Astrocyte (in vitro differentiated cells and primary cell): ENCODE measurements at regions not wholly inside any gene's neighbourhood (a gene's known extent, or its start where the extent isn't known, plus 50 kb on each side); places are given as distances from the start of the nearest gene placed in this dataset.

Experiments used
- DNase-seq: peaks from one replicate; pipeline ENCODE4 v3.0.0-alpha.2; 2010; ENCODE audit warnings: low read depth
- FAIRE-seq: peaks from 2 replicates; lab custom pipeline; 2011; peaks lifted over from hg19 to GRCh38; lab: Jason Lieb, UNC
- H2AFZ ChIP-seq: 2 replicates; pipeline ENCODE4 v1.6.0; 2012; ENCODE audit warnings: low read depth, low read length, inconsistent platforms
- H3K27ac ChIP-seq: 2 replicates; pipeline ENCODE4 v1.5.1; 2011; ENCODE audit warnings: low read depth, low read length, inconsistent platforms
- H3K27me3 ChIP-seq: 2 replicates; pipeline ENCODE4 v1.6.0; 2011; ENCODE audit warnings: low read length, inconsistent platforms; ENCODE audit not compliant: insufficient read depth
- H3K36me3 ChIP-seq: 2 replicates; pipeline ENCODE4 v1.5.1; 2011; ENCODE audit warnings: low read length, inconsistent platforms; ENCODE audit not compliant: insufficient read depth
- H3K4me1 ChIP-seq: 2 replicates; pipeline ENCODE4 v1.5.1; 2011; ENCODE audit warnings: low read length, inconsistent platforms; ENCODE audit not compliant: insufficient read depth
- H3K4me2 ChIP-seq: 2 replicates; pipeline ENCODE4 v1.6.0; 2012; ENCODE audit warnings: low read length, inconsistent platforms
- H3K4me3 ChIP-seq: 2 replicates; pipeline ENCODE4 v1.5.1; 2011; ENCODE audit warnings: low read depth, mild to moderate bottlenecking, low read length, inconsistent platforms; ENCODE audit not compliant: insufficient read depth
- H3K79me2 ChIP-seq: 2 replicates; pipeline ENCODE4 v1.6.0; 2012; ENCODE audit warnings: mild to moderate bottlenecking, low read length, inconsistent platforms; ENCODE audit not compliant: insufficient read depth
- H3K9ac ChIP-seq: 2 replicates; pipeline ENCODE4 v1.6.0; 2012; ENCODE audit warnings: mild to moderate bottlenecking, low read length, inconsistent platforms
- H3K9me3 ChIP-seq: 2 replicates; pipeline ENCODE4 v1.5.1; 2012; ENCODE audit warnings: low read depth, mild to moderate bottlenecking, low read length, inconsistent platforms; ENCODE audit not compliant: insufficient read depth
- H4K20me1 ChIP-seq: 2 replicates; pipeline ENCODE4 v1.6.0; 2012; ENCODE audit warnings: low read length, inconsistent platforms; ENCODE audit not compliant: insufficient read depth
- H3K27ac Mint-ChIP-seq: one replicate; pipeline ENCODE4 v1.8.0; 2021; ENCODE audit warnings: mild to moderate bottlenecking, mixed read lengths; ENCODE audit not compliant: unreplicated experiment
- H3K27me3 Mint-ChIP-seq: one replicate; pipeline ENCODE4 v1.8.0; 2021; ENCODE audit warnings: low read depth, mixed read lengths; ENCODE audit not compliant: unreplicated experiment
- H3K36me3 Mint-ChIP-seq: one replicate; pipeline ENCODE4 v1.8.0; 2021; ENCODE audit warnings: low read depth, mixed read lengths; ENCODE audit not compliant: unreplicated experiment
- H3K4me1 Mint-ChIP-seq: one replicate; pipeline ENCODE4 v1.8.0; 2021; ENCODE audit warnings: low read depth, mixed read lengths; ENCODE audit not compliant: unreplicated experiment
- H3K4me3 Mint-ChIP-seq: one replicate; pipeline ENCODE4 v1.8.0; 2021; ENCODE audit warnings: mild to moderate bottlenecking, moderate library complexity, mixed read lengths; ENCODE audit not compliant: unreplicated experiment
- H3K9me3 Mint-ChIP-seq: one replicate; pipeline ENCODE4 v1.8.0; 2021; ENCODE audit warnings: mild to moderate bottlenecking, mixed read lengths; ENCODE audit not compliant: unreplicated experiment
- EZH2 ChIP-seq: IDR thresholded peaks from 2 replicates; pipeline ENCODE4 v1.6.1; 2012; ENCODE audit warnings: mild to moderate bottlenecking, low read length, inconsistent platforms; ENCODE audit not compliant: insufficient read depth
- TF ChIP-seq, protein P1 (sequence below): IDR thresholded peaks from 2 replicates; pipeline ENCODE4 v1.5.1; 2011; ENCODE audit warnings: low read depth, mild to moderate bottlenecking, inconsistent platforms, low read length, moderate library complexity; ENCODE audit not compliant: insufficient read depth

DNA sequence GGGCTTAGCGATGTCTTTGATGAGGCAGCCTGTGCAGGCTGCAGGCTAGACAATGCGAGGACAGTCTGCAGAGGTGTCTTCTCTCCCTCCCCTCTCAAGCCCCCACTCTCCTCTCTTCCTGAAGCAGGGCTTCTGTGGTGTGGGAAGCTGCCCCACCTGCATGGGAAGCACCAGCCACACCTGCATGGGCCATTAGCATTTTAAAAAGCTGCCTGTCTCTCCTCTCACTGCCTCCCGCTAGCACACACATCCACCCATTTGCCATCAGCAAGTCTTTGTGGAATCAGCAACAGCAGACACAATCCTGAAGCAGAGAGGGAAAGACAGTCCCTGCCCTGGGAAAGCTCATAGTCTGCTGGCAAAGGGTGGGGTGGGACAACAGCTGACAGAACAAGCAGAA lies 53.1 kb downstream of the NAV1 start:
- H3K27me3 Mint-ChIP-seq: peaks cover 3% of the 10 kb centered on the region
- Histone ChIP-seq H3K9me3 (no peaks in the 10 kb centered on the region), H2AFZ (no peak overlapping the region), H3K27me3 (no peaks in the 10 kb centered on the region), H3K27ac (no peak overlapping the region), H3K36me3 (peaks cover 16% of the 10 kb centered on the region), H4K20me1 (peaks cover 59% of the 10 kb centered on the region), H3K4me3 (no peak overlapping the region), H3K79me2 (peaks cover 65% of the 10 kb centered on the region), H3K4me1 (peaks cover 23% of the 10 kb centered on the region), H3K4me2 (no peak overlapping the region), H3K9ac (no peak overlapping the region)
- DNase-seq (no peak), FAIRE-seq (no peak)
- no peak for TF ChIP-seq EZH2
- TF ChIP-seq, protein P1, sequence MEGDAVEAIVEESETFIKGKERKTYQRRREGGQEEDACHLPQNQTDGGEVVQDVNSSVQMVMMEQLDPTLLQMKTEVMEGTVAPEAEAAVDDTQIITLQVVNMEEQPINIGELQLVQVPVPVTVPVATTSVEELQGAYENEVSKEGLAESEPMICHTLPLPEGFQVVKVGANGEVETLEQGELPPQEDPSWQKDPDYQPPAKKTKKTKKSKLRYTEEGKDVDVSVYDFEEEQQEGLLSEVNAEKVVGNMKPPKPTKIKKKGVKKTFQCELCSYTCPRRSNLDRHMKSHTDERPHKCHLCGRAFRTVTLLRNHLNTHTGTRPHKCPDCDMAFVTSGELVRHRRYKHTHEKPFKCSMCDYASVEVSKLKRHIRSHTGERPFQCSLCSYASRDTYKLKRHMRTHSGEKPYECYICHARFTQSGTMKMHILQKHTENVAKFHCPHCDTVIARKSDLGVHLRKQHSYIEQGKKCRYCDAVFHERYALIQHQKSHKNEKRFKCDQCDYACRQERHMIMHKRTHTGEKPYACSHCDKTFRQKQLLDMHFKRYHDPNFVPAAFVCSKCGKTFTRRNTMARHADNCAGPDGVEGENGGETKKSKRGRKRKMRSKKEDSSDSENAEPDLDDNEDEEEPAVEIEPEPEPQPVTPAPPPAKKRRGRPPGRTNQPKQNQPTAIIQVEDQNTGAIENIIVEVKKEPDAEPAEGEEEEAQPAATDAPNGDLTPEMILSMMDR: no peak
- no peak overlapping the region for H3K27ac Mint-ChIP-seq
- H3K36me3 Mint-ChIP-seq: peaks cover 20% of the 10 kb centered on the region
- no peak overlapping the region for H3K4me3 Mint-ChIP-seq
- H3K4me1 Mint-ChIP-seq: peaks cover 17% of the 10 kb centered on the region
- no peaks in the 10 kb centered on the region for H3K9me3 Mint-ChIP-seq

DNA sequence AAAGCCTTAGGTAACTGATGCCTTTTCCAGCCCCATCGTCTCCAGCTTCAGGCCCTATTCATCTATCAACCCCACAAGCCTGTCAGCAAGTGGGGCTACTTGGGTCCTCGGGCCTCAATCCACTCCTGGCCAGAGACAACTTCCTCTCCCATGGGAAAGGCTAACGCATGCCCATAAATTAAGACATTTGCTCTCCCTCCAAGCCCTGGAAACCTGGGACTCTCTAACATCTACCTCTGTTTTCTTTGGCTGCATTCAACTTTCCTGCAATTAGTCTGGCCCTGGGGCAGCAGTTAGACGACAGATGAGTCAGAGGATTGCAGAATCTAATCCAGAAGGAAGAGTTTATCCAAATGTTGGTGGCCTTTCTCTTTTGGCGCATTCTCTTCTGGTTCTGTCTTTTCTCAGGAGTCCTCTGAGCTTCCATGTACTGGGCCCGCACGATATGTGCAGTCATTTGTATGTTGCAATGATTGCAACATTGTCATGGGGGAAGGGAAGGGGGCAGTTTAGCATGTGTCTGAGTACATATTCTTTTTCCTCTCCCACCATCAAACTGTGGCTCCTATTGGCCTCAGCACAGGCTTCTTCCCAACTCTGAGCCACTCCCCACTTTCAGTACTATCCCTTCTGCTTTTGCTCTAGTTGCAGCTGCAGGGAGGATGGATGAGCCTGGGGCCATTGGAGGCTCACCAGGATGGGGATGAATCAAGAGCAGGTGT lies 54.4 kb downstream of the NAV1 start:
- Histone ChIP-seq H3K9me3 (no peaks in the 10 kb centered on the region), H3K79me2 (peaks cover 73% of the 10 kb centered on the region), H3K27me3 (no peaks in the 10 kb centered on the region), H3K36me3 (peaks cover 16% of the 10 kb centered on the region), H3K27ac (peak overlapping the region; percentile 73), H4K20me1 (peaks cover 59% of the 10 kb centered on the region), H3K9ac (peak overlapping the region; percentile 30), H3K4me2 (peak overlapping the region; percentile 54), H3K4me3 (no peak overlapping the region), H3K4me1 (peaks cover 23% of the 10 kb centered on the region), H2AFZ (no peak overlapping the region)
- DNase-seq (peak; percentile 94), FAIRE-seq (peak; percentile 78)
- peaks cover 3% of the 10 kb centered on the region for H3K27me3 Mint-ChIP-seq
- H3K4me1 Mint-ChIP-seq: peaks cover 17% of the 10 kb centered on the region
- peaks cover 25% of the 10 kb centered on the region for H3K36me3 Mint-ChIP-seq
- no peak overlapping the region for H3K4me3 Mint-ChIP-seq
- TF ChIP-seq, protein P1: no peak
- TF ChIP-seq EZH2: no peak
- H3K27ac Mint-ChIP-seq: peak overlapping the region; percentile 44
- no peaks in the 10 kb centered on the region for H3K9me3 Mint-ChIP-seq
